Posterior vena cava (tissue), 2 donors: ENCODE measurements at regions not wholly inside any gene's neighbourhood (a gene's known extent, or its start where the extent isn't known, plus 50 kb on each side); places are given as distances from the start of the nearest gene placed in this dataset.

Source experiments
- DNase-seq: peaks from one replicate; pipeline ENCODE4 v3.0.0-alpha.2; 2020; ENCODE audit warnings: low spot score
- intact Hi-C, 2 donors: fragments of 100-400 bp; cut with DNase I; formaldehyde crosslinking; loops; one replicate each; pipeline versions ENCODE4 v1.14.1 to v1.14.2; 2022 to 2023
- donor health status: DM: yes; HTN: yes; CAD: no.
- donor health status: DM: yes; HTN: yes; CAD: no.

- intact Hi-C loops, result no loop called here
- DNase-seq, result no peak
Measured at GRCh38 chr18:78105611-78106010, 856.0 kb downstream of the GALR1 start.

GRCh38 chr18:78106946-78107345 is 857.3 kb downstream of the GALR1 start:
- no peak for DNase-seq
- intact Hi-C loops, result no loop called here

- intact Hi-C loops, result no loop called here
- DNase-seq, result no peak
Measured at GRCh38 chr18:78107363-78107762, 857.7 kb downstream of the GALR1 start.

GRCh38 chr18:78108554-78108953 is 858.9 kb downstream of the GALR1 start:
- intact Hi-C loops, result no loop called here
- no peak for DNase-seq

GRCh38 chr18:78113136-78113939 is 863.7 kb downstream of the GALR1 start:
- intact Hi-C loops, result no loop called here

GRCh38 chr18:78113940-78114251 is 864.2 kb downstream of the GALR1 start:
- DNase-seq, result no peak
- intact Hi-C loops, result no loop called here

More at GRCh38 chr18:78113136-78113939, 863.7 kb downstream of the GALR1 start:
- DNase-seq, result no peak

- intact Hi-C loops, result no loop called here
Measured at GRCh38 chr18:78115896-78116561, 863.6 kb upstream of the SALL3 start.

GRCh38 chr18:78123144-78123909 is 856.3 kb upstream of the SALL3 start:
- DNase-seq, result no peak
- intact Hi-C loops, result no loop called here

More at GRCh38 chr18:78115896-78116561, 863.6 kb upstream of the SALL3 start:
- no peak for DNase-seq

GRCh38 chr18:78123926-78124797 is 855.5 kb upstream of the SALL3 start:
- DNase-seq, result no peak
- intact Hi-C loops, result no loop called here

- DNase-seq, result no peak
- intact Hi-C loops, result no loop called here
Measured at GRCh38 chr18:78125206-78125896, 854.3 kb upstream of the SALL3 start.

- DNase-seq, result no peak
- intact Hi-C loops, result no loop called here
Measured at GRCh38 chr18:78126106-78126505, 853.5 kb upstream of the SALL3 start.

GRCh38 chr18:78126536-78126935 is 853.1 kb upstream of the SALL3 start:
- no peak for DNase-seq
- intact Hi-C loops, result no loop called here

GRCh38 chr18:78127041-78127440 is 852.6 kb upstream of the SALL3 start:
- intact Hi-C loops, result no loop called here
- DNase-seq, result no peak

- DNase-seq, result no peak
- intact Hi-C loops, result no loop called here
Measured at GRCh38 chr18:78128004-78128403, 851.6 kb upstream of the SALL3 start.

GRCh38 chr18:78129260-78129659 is 850.4 kb upstream of the SALL3 start:
- intact Hi-C loops, result no loop called here
- no peak for DNase-seq

GRCh38 chr18:78130232-78131195 is 849.1 kb upstream of the SALL3 start:
- intact Hi-C loops, result no loop called here
- DNase-seq, result no peak

GRCh38 chr18:78133729-78134128 is 845.9 kb upstream of the SALL3 start:
- DNase-seq, result no peak

GRCh38 chr18:78136986-78137385 is 842.6 kb upstream of the SALL3 start:
- DNase-seq, result no peak
- intact Hi-C loops, result no loop called here

More at GRCh38 chr18:78133729-78134128, 845.9 kb upstream of the SALL3 start:
- intact Hi-C loops, result no loop called here
